HUDEP-2 (cell line): ENCODE measurements at regions not wholly inside any gene's neighbourhood (a gene's known extent, or its start where the extent isn't known, plus 50 kb on each side); places are given as distances from the start of the nearest gene placed in this dataset.

Source experiments
- DNase-seq, 76 experiments: peaks; one replicate each; lab custom pipeline; 2025; ENCODE audit not compliant: unreplicated experiment in 76 of 76; lab: John Stamatoyannopoulos, UW

DNA sequence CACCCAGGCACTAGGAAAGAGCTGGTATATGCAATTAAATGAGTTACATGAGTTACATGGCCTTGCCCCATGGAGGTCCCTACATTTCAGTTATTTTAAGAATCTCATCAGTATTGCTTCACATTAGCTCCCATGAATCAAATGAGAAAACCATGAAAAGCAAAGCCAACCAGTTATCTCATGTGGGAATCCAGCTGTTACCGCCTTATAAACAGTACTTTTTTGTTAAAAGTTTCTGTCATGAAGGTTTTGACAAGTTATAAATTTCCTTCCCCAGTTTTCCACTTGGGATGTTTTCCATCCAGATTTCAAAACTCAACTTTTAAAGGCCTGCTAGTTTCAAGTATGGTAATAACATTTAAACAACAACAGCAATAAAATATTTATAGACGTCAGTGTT, 544.8 kb downstream of the NUF2 start:
- no peak for DNase-seq

DNA sequence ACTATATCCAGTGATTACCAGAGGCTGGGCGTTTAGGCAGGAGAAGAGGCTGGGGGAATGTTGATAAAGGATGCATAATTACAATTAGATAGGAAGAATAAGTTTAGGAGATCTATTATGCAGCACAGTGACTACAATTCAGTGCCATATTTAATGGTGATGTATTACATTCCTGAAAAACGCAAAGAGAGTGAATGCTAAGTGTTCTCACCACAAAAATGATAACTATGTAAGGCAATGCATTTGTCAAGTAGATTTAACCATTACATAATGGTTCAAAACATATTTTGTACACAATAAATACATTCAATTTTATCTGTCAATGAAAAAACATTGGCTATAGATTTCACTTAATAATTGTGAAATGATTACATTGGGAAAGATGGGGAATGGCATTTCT, 548.9 kb downstream of the NUF2 start:
- no peak for DNase-seq

DNA sequence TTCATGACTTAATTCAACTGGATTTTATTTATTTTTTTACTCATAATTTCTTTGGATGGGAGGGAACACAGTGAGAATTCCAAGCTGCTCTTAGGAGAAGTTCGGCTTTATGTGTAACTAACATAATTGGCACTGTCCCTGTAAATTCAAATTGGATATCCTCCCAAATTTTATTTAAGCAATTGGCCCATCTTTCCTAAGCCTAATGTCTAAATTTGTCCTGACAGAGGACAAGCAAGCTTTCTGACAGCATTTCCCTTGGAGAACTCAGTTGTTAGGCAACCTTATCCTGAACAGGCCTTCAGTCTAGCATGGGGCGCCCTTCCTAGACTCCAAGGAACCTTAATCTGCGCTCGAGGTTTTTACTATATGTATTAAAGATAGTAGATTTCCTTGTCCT, 550.3 kb downstream of the NUF2 start:
- DNase-seq = no peak

DNA sequence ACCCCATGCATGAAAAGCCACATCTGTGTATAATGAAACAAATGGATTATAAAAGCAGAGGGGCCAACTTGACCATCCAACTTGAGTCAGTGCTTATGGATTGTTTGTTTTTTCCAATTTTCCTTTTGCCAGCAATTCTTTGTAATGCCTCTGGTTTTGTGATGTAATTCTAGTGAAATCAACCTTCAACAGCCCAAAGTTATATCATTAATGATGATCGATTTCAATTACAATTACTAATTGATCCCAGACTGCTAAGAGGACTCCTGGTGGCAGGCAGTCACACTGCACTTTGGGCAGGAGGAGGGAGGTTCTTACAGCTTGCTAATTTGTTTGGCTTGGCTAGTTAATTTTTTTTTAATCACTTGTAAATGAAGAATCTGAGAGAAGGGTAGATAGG, 552.3 kb downstream of the NUF2 start:
- DNase-seq = no peak

DNA sequence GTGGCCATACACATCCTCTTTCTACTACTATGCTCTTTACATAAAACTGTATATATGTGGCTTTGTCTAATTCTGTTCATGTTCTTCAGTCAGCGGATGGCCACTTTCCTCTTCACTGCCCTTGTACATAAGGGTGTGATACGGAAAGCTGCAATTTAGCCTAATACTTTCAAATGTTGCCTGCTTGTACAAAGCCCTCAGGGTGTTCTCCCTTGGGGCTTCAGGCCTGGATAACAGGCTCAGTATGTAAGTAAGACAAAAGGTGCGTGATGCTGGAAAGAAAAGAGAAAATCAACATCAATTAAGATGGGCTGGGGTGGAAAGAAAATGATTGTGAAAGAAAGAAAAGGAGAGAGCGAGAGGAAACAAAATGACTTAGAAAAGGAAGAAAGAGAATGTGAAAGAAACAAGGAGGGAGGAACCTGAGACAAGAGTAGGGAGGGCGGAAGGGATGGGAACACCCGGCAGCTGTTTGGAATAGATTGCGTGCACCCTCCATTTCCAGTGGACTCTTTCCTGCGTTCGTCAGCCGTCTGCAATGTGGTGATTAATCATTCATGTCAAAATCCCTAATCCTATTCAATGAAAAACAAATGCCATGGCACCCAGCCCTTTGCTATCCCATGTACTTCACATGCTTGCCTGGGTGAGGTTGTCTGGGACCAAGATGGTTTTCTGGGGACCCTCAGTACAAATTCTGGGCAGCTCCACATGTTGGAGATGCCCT, 553.6 kb downstream of the NUF2 start:
- no peak for DNase-seq

DNA sequence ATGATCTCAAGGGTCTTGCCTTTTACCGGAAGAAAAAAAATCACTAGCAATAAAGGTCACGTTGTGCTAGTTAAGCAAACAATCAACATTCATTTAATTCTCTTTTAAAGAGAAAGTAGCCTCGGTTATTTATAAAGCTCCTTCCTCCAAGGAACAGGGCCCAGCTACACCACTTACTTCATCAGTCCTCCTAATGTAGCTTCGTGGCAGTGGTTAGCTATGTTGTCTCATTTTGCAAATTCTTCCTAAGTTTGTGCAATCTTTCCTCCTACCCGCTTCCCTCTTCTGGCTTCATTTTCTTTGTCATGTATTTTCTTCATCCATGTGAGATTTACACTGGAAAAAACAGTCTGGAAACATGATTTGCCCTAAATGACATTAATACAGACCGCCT, 554.2 kb downstream of the NUF2 start:
- no peak for DNase-seq

DNA sequence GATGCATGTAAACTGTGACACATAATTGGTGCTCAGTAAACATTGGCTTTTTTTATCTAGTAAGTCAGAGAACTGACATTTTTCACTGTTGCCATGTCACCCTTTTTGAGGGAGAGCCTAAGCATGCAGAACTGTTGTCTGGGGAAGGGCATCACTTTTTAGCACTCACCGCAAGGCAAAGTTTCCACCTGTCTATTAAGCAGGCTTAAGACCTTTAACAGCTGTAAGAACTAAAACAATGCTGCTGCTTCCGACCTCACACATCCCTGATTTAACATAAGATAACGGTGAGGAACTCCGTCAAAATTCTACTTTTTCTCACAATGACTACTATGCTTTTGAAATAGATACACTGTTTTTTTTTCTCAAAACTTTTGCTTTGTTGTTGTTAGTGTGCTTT, 554.8 kb downstream of the NUF2 start:
- DNase-seq = no peak

DNA sequence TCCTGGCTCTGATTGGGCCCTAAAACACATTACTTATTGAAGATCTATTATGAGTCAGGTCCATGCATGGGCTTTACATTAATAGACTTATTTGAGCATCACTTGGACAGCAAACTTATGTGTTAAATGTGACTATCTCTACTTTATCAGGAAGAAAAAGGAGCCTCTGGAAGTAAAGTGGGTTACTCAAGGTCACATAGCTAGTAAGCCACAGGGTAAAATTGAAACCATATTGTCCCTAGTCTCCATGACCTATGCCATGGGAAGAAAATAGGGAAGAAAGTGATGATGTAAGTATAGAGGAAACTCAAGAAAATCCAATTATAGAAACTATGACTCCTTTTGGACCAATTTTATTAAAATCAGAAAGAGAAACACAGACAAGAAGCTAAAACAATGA, 555.3 kb downstream of the NUF2 start:
- no peak for DNase-seq

DNA sequence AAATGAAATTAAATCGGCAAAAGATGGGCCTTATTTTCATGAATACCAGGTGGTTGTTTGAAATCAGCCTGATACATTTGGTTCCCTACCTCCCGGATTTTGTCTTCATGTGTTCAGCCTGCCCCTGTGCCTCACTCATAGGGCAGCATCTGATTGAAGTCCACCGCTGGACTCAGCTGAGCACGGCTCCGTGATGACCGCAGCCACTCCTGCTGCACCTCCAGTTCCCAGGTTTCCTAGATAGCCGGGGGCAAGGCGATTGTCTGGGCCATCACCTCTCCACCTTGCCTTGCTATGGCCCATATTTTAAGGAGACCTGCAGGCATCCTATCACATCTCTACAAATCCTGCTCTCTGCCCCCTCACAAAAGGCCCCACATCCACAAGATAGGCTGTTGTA, 563.8 kb downstream of the NUF2 start:
- DNase-seq = no peak

DNA sequence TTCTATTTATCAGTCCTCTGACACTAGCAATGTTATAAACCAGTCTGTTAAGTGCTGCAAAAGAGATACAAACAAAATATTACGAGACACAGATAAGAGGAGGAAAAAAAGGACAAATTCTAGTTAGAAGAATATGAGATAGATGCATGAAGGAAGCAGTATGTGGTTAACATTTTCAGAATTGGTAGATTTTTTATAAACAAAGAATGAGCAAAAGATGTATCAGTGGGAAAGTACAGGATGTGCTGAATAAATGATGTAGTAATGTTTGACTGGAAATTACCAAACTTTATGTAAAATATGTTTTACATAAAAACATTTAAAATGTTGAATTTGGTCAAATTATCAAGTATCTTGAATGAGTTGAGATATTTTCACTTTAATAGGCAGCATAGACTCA, 574.2 kb downstream of the NUF2 start:
- no peak for DNase-seq

DNA sequence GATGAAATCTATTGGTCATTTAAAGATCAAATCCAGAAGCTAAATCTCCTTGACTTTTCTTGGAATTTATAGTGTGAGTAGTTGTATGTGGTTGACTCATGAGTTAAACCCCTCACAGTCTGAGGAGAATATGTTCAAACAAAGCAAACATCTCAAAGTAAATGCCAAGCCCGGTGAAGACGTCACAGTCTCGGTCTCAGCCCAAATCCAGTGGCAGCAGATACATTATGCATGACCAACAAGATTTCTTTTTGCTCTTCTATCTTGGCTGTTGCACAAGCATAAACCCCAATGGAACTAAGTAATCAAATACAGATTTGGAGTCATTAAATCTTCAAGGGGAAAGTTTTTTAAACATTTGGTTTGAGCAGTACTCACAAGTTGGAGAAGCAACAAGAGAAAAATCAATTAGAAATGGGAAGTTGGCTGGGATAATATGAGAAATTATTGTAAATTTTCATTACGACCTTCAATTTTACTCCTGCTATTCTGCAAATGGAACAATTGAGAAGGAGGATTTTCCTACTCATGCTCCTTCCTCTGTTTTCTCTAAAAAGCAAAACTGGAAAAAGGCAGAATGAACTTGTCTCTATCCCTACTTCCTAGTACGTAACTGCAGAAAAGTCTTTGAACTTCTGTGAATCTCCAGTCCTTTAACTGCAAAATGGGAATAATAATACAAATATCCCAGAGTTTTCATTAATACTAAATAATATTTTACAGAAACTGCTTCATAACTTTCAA, 575.8 kb downstream of the NUF2 start:
- DNase-seq = no peak

DNA sequence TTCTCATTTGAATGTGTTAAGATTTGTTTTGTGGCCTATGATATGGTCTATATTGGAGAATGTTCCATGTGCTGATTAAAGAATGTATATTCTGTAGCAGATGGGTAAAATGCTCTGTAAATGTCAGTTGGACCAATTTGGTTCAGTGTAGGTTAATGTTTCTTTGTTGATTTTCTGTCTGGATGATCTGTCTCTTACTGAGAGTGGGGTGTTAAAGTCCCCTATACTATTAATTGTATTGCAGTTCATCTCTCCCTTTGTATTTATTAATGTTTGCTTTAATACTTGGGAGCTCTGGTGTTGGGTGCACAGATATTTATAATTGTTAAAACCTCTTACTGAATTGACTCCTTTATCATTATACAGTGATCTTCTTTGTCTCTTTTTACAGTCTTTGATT, 584.5 kb downstream of the NUF2 start:
- DNase-seq = no peak

DNA sequence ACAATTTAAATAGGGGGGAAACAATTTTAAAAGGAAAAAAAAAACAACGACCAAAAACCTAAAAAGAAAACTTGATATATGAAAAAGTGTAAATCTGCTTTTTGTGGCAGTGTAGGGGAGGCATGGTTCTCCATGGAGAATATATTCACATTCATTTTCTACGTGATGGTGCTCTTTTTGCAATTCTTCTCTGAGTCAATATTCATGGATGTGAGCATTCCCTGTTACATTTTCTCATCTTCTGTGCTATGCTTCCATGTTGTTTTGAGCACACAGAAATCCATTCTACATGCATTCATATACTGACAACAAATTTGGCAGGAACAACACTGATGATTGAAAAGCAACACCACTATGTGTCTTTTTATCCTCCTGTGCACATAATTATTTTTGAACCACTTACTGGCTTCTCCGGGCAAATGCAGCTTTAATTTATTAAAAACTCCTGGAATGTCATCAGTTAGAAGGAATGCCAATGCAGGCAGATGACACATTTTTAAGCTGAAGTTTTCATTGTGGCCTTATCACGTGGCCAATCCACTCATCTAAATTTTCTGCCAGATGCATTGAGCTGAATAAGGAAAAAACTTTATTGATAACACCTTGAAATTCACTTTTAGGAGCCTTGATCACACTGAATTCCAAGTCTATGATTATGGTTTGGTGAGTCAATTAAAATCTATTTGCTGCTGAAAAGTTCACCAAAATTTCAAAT, 590.6 kb downstream of the NUF2 start:
- DNase-seq = no peak

DNA sequence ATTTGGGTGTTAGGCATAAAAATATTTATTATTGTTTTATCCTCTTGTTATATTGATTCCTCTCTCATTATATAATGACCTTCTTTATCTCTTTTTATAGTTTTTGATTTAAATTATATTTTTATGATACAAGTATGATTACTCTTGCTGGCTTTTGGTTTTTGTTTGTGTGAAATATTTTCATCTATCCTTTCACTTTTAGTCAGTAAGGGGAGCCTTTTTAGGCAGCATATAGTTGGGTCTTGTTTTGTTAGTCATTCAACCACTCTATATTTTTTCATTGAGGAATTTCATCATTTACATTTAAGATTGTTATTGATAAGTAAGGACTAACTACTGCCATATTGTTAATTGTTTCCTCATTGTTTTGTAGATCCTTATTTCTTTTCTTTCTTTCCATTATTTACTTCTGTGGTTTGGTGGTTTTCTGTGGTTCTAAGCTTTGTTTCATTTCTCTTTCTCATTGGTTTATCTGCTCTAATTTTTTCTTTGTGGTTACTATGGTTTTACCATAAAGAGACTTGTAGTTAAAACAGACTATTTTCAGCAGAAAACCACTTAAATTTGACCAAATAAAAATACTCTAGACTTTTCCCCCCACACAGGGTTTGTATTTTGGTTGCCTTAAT, 593.1 kb downstream of the NUF2 start:
- no peak for DNase-seq

DNA sequence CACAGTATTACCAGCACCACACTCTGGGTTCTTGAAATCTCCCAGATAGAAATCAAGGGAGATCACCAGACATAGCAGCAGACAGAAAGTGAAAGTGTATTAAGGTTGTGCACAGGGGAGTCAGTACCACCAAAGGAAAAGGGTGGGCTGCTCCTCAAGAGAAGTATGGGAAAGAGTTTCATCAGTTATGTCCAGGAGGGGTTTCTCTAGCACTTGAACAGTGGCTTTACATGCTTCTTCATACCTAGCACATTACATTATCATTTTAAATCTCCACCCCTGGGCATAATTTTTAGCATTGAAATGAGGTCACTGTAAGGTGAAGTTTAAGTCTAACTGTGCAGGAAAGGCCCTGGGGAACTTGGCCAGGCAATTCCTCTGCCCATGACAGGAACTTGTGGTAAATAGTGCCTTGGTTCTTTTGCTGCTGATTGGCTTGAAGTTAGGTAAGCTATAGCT, 601.0 kb downstream of the NUF2 start:
- DNase-seq = no peak

DNA sequence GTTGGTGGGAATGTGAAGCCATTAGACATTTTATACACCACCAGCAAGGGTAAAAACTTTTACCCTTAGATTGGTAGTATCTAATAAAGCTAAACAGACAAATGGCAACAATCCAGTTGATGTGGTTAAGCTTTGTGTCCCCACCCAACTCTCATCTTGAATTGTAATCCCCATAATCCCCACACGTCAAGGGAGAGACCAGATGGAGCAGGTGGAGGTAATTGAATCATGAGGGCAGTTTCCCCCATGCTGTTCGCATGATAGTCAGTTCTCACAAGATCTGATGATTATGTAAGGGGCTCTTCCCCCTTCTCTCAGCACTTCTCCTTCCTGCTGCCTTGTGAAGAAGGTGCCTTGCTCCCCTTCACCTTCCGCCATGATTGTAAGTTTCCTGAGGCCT, 602.3 kb downstream of the NUF2 start:
- DNase-seq = no peak

DNA sequence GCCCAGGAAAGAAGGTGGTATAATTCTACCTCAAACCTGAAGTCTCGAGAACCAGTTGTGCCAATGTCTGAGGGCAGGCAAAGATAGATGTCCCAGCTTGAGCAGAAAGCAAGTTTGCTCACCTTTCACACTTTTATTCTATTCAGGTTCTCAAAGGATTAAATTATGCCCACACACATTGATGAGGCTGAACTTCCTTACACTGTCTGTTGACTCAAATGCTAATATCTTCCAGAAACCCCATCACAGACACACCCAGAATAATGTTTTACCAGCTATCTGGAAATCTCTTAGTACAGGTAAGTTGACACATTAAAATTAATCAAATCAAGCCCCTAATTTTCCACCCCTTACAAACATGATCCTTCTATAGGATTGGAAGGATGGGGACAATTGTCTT, 605.7 kb downstream of the NUF2 start:
- no peak for DNase-seq

DNA sequence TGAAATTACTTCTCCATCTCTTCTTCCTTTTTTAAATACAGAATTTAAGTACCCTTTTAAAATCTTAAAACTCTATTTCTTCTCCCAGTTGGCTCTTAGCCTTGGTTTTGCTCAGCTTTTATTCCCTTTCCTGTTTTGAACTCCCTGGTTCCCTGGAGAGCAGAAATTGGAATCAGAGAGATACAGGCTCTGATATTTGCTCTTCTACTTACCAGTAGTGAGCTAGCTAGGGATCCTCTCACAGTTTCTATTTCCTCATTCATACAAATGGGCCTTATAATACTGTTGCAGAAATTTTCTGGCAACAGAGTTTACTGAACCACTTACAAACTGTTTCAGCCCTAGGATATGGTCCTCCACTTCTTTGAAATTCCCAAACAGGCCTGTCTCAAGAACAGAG, 606.3 kb downstream of the NUF2 start:
- DNase-seq = no peak

DNA sequence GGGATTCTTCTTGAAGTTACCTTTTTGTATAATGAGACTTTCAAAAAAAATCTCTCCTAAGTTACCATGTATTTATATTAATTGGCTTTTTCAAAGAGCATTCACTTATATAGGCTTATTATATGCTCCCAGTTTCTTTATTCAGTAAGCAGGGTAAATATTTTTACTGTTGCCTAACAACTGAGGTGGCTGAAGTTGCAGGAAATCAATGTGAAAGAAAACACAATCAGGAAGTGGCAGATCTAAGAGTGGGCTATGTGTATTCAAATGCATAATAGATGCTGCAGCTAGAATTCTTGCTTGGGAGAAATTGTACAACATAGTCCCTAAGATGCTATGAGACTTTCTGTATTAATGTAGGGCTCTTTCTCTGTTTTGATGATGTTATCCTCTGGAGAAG, 606.9 kb downstream of the NUF2 start:
- no peak for DNase-seq

DNA sequence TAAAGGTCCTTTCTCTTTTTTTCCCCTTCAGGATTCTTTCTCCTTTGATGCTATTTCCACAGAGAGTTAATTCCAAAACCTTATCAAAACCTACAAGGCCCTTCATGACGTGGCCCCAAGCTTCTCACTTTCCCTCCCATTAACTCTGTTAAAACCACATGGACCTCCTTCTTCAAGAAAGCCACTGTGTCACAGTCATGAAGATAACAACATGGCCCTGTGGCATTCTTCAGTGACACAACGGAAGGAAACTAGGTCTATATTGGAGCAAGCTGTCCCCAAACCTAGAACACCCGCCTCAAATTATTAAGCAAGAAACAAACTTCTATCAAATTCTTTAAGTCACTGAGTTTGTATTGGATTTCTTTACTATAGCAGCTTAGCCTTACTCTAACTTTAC, 611.1 kb downstream of the NUF2 start:
- no peak for DNase-seq

DNA sequence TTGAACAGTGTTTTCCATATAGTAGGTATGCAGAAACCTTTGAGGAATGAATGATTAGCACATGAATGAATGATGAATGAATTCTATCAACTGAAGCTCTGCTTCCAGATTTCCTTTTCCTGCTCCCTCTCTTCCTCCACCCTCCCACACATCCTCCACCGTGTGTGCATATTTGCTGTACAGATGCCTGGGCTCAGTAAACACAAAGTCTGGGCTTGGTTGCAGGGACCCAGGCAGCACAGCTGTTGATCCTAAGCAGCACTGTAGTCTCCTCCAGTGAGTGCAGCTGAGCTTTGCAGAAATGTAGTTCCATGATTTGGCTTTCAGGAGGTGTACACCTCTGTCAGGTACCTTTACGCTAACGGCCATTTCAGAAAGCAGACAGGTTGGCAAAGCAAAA, 611.7 kb downstream of the NUF2 start:
- no peak for DNase-seq
